Retinal pigment epithelial cell (primary cell): ENCODE measurements at regions not wholly inside any gene's neighbourhood (a gene's known extent, or its start where the extent isn't known, plus 50 kb on each side); places are given as distances from the start of the nearest gene placed in this dataset.

Experiments
- DNase-seq: peaks from one replicate; pipeline ENCODE4 v3.0.0-alpha.2; 2010; ENCODE audit warnings: low read depth
- H3K4me3 ChIP-seq: 2 replicates; pipeline ENCODE4 v1.5.1; 2011; ENCODE audit warnings: mild to moderate bottlenecking, low read length, control low read depth, moderate library complexity
- TF ChIP-seq, protein P1 (sequence below): conservative IDR thresholded peaks from 2 replicates; pipeline ENCODE4 v1.5.1; 2011; ENCODE audit warnings: low read depth, low read length, control low read depth, inconsistent platforms

DNA sequence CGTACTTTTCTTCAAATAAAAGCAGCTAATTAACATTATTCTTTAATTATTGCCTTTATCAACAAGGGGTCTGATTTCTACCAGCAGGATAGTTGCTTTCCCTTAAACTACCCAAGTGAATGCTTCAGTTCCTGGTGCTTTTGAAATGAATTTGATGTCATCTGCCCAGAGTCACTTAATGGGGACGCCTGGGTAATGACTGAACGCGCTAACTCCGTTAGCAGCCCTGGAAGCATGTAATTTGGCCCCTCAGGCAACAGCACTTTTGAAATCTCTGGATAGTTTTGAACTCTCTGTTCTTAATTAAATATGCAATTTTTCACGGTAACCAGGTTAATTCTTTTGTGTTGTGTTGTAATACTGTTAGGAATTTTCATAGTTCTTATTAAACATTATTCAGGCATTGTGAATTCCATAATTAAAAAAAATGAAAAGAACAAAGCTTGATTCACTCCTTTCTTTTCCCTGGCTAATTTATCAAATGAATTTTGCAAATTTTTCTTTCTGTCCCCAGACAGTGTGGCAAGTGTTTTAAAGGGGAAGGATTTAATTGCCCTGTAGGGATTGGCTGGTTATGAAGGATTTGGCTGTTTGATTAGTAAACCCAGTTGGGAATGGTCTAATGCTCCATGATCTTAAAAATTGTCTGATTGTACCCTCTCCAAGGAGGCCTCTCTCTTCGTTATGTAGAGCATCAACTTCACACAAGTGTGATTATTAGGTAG, 137.5 kb upstream of the MYL2 start:
- no peak overlapping the region for H3K4me3 ChIP-seq

DNA sequence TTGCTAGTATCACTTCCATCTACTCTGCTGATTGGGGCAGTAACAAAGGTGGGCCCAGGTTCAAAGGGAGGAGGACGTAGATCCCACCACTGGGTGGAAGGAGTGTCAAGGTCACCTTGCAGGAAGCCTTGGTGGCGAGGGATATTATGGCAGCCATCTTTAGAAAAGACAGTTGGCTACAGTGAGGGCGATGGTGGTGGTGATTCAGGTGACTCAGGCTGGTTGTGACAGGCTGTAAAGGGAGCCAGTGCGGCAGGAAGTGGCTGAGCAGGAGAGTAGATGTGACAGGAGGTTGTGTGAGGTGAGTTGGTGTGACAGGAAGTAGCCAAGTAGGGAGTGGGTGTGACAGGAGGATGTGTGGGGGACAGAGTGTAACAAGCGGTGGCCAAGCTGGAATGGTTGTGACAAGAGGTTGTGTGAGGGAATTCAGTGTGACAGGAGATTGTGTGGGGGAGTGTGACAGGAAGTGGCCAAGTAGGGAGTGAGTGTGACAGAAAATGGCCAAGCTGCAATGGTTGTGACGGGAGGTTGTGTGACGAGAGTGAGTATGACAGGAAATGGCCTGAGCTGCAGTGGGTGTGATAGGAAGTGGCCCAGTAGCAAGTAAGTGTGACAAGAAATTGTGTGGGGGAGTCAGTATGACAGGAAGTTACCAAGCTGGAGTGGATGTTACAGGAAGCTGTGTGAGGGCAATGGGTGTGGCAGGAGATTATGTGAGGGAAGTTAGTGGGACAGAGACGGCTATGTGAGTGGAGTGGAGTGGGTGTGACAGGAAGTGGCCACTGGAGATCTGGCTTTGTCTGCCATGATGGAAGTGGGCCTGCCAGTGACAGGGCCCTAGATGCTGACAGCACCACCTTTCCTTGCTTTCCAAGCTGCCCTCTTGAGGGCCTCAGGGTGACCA, 136.5 kb upstream of the MYL2 start:
- H3K4me3 ChIP-seq: no peak overlapping the region
- TF ChIP-seq, protein P1, sequence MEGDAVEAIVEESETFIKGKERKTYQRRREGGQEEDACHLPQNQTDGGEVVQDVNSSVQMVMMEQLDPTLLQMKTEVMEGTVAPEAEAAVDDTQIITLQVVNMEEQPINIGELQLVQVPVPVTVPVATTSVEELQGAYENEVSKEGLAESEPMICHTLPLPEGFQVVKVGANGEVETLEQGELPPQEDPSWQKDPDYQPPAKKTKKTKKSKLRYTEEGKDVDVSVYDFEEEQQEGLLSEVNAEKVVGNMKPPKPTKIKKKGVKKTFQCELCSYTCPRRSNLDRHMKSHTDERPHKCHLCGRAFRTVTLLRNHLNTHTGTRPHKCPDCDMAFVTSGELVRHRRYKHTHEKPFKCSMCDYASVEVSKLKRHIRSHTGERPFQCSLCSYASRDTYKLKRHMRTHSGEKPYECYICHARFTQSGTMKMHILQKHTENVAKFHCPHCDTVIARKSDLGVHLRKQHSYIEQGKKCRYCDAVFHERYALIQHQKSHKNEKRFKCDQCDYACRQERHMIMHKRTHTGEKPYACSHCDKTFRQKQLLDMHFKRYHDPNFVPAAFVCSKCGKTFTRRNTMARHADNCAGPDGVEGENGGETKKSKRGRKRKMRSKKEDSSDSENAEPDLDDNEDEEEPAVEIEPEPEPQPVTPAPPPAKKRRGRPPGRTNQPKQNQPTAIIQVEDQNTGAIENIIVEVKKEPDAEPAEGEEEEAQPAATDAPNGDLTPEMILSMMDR: no peak
- DNase-seq: no peak

More for the DNA sequence above, 137.5 kb upstream of the MYL2 start:
- DNase-seq: no peak
- TF ChIP-seq, protein P1: no peak

DNA sequence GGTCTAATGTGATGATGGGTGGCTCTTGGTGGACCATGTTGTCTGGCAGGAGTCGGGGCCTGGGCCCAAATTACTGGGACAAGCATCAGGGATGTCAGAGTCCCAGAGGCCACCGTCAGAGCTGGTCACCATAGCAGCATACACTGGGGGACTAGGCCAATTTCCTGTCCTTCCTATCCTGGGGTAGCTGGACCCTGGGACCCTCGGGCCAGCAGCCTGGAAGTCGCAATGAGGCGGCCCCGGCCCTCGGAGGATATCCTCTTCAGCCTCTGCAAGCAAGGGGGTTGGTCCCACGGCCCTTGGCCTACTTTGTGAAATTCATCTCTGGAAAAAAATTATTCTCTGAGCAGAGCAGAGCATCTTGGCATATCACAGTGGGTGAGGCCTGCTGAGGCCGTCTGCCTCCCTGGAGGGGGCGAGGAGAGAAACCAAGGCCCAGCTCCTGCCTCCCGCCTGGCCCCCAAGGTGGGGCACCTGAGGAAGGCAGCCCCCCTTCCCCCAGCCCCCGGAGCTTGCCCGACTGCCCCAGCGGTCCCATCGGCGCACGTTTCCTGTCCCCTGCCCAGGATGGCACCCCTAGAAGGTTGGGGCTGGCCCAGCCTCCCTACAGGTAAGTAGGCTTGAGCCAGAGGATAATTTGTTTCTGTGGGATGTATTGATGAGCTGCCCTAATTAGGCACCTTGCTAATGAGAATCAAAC, 135.0 kb upstream of the MYL2 start:
- H3K4me3 ChIP-seq: no peak overlapping the region
- TF ChIP-seq, protein P1: no peak
- no peak for DNase-seq

DNA sequence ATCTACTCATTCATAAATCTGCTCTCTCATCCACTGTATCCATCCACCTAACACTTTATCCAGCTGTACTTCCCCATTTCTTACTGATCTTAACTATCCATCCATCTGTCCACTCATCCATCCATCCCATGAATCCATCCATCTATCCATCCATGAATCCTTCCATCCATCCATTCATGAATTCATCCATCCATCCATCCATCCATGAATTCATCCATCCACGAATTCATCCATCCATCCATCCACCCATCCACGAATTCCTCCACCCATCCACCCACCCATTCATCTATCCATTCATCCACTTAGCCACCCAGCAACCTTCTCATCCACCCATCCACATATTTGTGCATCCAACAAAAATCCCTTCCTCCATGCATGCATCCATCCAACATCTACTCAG, 128.6 kb upstream of the MYL2 start:
- TF ChIP-seq, protein P1: no peak
- H3K4me3 ChIP-seq: no peak overlapping the region
- no peak for DNase-seq

DNA sequence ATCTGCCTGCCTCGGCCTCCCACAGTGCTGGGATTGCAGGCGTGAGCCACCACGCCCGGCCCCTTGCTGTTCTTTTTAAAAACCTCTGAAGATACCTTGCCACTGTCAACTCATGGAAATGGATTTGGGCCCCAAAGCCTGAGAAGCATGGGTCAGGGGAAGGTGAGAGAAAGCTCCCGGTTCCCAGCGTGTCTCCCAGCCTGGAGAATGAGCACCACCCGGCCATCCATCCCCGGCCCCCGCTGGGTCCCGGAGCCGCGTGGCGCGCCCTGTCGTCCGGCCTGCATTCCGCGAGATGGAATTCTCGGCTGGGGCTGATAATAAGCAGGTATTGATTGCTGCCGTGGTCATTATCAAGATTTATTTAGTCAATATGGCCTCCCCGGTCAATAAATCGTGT, 126.5 kb upstream of the MYL2 start:
- H3K4me3 ChIP-seq: no peak overlapping the region
- DNase-seq: no peak
- TF ChIP-seq, protein P1: no peak

DNA sequence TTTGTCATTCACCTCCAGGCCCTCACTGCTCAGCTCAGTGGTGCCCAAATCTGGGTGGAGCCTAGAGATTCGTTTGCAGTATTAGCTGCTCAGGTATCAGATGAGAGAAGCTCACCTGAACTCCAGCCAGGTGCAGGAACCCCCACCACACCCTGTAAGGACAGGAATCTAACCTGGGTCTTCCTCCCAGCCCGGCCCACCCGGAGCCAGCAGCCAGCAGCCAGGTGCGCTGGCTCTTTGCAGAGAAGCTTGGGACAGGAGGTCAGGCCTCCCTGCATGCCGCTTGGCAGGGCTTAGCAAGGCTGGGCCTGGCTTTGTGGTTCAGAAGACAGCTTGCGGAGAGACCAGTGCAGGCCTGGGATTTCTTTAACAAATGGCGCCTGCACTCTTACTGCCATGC, 125.6 kb upstream of the MYL2 start:
- TF ChIP-seq, protein P1: no peak

More for the DNA sequence above, 125.6 kb upstream of the MYL2 start:
- DNase-seq: no peak
- H3K4me3 ChIP-seq: no peak overlapping the region
